Stimulated activated CD8-positive, alpha-beta memory T cell treated with anti-CD3 and anti-CD28 coated beads, Interleukin-12 subunit alpha, Interleukin-12 subunit beta, amount 100 ng/mL, for 24 hours (primary cell): ENCODE measurements at regions not wholly inside any gene's neighbourhood (a gene's known extent, or its start where the extent isn't known, plus 50 kb on each side); places are given as distances from the start of the nearest gene placed in this dataset.
"Not testable (repeated sequence)": the region's sequence is repeated elsewhere in the genome, so short reads cannot be mapped to it uniquely, and the experiment has no call there.

Experiments used
- DNase-seq: peaks from one replicate; pipeline ENCODE4 v3.0.0-alpha.2; 2020; ENCODE audit errors: extremely low read depth

DNA sequence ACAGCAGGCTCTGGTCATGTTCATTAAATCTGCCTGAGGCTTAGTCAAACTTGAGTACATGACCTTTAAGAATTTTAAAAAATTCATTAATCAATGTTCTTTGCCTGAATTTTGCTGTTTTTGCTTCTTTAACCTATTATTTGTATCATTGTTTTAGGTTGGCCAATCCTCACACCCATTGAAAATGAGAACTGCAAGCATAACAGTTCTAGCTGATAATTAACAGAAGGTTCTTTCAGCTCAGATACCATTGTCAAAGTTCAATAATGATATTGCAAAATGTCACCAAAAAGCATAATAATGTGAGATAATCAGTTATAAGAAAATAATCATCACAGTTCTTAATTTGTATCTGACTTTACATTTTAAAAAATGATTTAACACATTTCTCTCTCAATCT, 583.1 kb downstream of the TFAP2A start:
- no peak for DNase-seq

DNA sequence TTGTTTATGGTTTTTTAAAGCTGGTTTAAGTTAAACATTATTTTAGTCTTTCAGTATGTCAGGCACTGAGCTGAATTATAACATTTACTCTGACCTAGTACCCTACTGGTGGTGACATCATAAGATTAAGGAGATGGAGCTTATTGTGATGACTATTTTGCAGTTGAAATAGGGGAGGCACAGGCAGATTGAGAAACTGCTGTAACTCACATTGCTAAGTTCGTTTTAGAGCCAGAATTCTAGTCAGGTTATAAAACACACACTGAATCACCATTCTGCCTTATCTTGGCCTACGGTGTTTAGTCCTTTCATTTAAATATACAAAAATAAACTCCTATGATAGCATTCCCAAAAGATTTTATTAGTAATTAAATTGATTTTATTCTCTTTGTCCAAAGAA, 584.1 kb downstream of the TFAP2A start:
- no peak for DNase-seq

DNA sequence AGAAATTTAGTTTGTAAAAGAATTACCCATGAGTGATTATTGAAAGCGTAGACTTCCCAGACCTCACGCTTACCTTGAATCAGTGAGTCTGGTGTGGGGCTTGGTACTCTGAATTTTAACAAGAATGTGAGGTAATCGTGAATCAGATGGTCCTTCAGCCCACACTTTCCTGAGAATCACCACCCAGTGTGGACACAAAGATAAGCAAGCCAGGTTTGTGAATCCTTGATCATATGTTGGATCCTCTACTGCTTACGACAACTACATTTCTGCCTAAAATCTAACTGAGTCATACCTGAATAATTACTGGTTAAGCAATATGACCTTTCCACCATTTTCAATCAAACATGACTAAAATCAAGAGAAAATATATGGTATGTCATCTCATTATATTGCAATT, 589.3 kb downstream of the TFAP2A start:
- DNase-seq, result no peak

DNA sequence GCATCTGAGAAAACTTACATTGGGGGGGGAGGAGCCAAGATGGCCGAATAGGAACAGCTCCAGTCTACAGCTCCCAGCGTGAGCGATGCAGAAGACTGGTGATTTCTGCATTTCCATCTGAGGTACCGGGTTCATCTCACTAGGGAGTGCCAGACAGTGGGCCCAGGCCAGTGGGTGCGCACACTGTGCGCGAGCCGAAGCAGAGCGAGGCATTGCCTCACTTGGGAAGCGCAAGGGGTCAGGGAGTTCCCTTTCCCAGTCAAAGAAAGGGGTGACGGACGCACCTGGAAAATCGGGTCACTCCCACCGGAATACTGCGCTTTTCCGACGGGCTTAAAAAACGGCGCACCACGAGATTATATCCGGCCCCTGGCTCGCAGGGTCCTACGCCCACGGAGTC, 604.1 kb downstream of the TFAP2A start:
- not testable (repeated sequence) for DNase-seq

GRCh38 chr6:9810286-9810685, 604.6 kb downstream of the TFAP2A start:
- DNase-seq, result no peak

DNA sequence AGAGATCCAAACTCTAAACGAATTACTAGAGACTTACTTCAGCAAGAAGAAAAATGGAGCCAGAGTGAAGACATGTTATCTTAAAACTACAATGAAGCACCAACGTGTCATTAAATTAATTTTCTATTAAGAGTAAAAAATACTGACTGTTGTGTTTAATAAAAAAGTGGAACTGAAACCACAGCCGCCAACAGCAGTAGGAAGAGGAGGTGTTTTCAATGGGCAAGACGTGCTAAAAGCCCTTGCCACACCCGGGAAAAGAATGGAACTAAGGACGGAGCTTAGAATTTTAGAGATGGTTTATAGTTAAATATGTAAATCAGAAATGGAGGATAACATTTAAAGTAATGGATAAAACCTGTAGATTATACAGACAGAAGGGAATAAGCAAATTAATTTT, 608.7 kb downstream of the TFAP2A start:
- DNase-seq, result no peak

DNA sequence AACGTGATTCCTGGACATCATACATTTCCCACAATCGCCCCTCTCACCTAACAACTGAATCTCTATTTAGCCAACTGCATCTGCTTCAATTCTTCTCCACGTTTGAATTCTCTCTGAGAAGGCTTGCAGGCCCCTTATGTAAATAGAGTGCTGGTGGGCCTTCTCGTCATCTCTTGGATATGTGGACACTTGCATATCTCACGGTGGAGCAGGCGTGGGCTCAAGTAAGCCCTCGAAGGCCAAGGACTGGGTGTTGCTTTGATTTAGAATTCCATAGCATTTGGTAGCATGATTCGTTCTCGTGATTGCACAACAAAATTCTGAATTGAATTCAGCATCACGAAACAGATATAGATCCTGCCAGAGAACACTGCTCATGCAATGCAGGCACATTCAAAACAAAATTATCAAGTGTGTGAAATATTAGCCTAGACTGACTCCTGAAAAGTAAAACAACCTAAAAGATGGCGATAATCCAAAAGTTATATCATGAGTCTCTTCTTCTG, 613.6 kb downstream of the TFAP2A start:
- DNase-seq, result no peak

GRCh38 chr6:9799582-9799981, 615.3 kb downstream of the TFAP2A start:
- no peak for DNase-seq

DNA sequence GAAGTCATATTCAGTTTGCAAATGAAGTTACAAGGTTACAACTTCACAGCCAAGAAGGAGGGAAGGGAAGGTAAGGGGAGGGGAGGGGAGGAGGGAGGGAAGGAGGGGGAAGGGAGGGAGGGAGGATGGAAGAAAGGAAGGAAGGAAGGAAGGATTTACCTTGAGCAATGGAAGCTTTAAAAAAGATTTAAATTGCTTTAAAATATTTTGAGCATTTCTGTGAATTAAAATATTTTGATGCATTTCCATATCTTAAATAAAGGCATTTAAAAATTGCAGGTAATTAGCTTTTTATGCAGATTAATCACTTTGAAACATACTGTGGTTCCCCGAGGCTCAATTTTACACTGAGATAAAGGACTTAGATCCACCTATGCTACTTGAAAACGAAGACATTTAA, 618.0 kb downstream of the TFAP2A start:
- no peak for DNase-seq

GRCh38 chr6:9795880-9796279, 619.0 kb downstream of the TFAP2A start:
- no peak for DNase-seq

- no peak for DNase-seq
Measured at GRCh38 chr6:9789201-9789600, 625.7 kb downstream of the TFAP2A start.

- no peak for DNase-seq
Measured at GRCh38 chr6:9784786-9785185, 630.1 kb downstream of the TFAP2A start.

DNA sequence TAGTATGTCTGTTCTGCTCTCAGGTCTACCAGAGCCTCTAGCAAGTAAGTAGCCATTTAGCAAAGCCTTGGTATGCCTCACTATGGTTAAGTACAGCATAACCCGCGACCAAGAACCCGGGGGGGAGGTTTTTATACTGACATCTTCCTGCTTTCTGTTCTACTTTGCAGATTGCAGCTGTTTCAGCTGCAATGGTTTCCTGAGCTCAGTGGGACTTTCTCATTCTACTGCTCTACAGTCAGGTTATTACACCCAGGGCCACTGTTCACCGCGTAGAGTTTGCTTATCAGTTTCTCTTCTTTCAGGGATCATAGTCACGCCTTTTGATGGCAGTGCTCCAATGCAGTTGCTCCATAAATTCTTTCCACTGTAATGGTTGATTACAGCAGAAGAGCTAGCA, 631.3 kb downstream of the TFAP2A start:
- DNase-seq, result no peak

DNA sequence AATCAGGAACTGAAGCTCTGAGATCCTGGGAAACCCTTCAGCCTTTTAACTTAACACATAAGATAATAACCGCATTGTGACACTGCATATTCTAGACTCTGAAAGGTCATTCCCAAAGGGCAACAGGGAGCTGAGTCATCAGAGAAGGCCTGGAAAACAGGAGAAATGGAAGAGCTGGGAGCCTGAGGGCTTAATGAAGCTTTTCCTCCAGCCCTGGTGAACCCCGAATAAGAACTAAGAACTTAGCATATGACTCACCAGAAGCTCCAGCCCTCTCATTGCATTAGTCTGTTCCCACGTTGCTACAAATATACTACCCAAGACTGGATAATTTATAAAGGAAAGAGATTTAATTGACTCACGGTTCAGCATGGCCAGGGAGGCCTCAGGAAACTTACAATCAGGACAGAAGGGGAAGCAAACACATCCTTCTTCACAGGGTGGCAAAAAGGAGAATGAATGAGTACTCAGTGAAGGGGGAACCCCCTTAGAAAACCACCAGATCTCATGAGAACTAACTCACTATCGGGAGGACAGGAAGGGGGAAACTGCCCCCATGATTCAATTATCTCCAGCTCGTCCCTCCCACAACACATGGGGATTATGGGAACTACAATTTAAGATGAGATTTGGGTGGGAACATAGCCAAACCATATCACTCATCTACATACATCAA, 648.5 kb downstream of the TFAP2A start:
- no peak for DNase-seq

- DNase-seq, result no peak
Measured at GRCh38 chr6:9761220-9761619, 653.7 kb downstream of the TFAP2A start.

GRCh38 chr6:9754515-9754914, 660.4 kb downstream of the TFAP2A start:
- DNase-seq, result no peak

GRCh38 chr6:9745966-9746365, 668.9 kb downstream of the TFAP2A start:
- DNase-seq, result no peak

DNA sequence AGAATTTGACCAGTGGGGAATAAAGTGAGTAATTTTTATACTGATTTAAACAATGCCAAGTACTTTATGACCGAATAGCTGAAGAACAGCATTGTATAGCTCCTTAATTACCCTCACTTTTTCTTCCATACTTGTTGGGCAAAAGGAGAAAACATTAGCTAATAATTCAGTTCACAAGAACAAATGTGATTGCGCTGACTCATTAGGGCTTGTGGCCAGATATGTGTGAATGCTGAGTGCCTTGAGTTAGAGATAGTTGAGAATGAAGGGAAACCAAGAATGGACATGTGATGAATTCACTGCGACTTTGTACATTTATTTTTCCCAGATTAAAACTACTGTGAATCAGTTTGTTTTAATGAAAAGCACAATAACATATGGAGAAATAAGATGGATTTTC, 669.4 kb downstream of the TFAP2A start:
- DNase-seq, result no peak

DNA sequence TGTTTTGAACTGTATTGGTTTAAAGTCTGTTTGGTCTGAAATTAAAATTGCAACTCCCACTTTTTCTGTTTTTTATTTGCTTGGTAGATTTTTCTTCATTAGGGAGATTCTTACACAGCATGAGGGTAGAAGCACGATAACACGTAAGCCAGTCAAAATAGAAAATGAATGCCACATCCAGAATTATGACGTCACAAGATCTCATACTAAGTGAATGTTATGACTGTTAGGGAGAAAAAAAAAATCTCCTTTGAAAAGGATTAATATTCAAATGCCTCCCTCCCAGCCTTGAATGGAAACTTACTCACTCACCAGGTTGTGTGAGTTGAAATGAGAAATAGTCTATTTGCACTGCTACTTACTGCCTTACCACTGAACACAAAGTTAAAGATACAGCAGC, 670.8 kb downstream of the TFAP2A start:
- DNase-seq, result no peak

DNA sequence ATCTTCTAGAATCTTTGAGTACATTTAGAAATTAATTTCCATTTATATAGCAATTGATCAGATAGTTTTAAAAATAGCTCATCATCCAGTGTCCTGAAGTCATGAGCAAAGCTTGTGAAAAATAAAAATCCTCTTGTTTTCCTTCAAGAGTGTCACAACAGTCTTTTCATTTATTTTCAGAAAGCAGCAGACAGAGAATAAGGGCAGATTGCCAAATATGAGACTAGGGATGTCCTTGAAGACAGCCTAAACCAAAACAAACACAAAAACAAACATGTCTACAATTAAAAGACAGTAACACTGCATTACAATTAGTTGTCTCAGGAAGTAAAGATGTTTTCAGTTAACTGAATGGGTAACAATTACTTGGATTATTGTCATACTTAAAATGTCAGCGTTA, 682.8 kb downstream of the TFAP2A start:
- DNase-seq, result no peak

- not testable (repeated sequence) for DNase-seq
Measured at GRCh38 chr6:9725776-9726175, 689.1 kb downstream of the TFAP2A start.

DNA sequence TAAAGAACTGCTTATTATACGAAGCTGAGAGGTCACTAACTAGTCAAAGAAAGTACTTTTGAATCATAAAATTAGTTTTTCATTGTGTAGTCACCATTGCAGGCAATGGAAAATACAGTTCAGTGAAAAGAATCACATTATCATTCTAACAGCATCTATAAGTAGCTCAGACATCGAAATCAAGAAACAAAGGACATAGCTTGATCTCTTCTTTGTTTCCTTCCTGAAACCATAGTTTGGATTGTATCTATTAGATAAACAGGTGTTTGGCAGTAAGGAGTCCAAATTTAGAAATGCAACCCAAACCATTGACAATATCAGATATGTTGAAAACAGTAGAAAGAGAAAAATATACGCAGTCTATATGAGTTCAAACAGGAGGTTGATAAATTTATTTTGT, 697.3 kb downstream of the TFAP2A start:
- no peak for DNase-seq

- DNase-seq, result no peak
Measured at GRCh38 chr6:9711365-9711764, 703.5 kb downstream of the TFAP2A start.

DNA sequence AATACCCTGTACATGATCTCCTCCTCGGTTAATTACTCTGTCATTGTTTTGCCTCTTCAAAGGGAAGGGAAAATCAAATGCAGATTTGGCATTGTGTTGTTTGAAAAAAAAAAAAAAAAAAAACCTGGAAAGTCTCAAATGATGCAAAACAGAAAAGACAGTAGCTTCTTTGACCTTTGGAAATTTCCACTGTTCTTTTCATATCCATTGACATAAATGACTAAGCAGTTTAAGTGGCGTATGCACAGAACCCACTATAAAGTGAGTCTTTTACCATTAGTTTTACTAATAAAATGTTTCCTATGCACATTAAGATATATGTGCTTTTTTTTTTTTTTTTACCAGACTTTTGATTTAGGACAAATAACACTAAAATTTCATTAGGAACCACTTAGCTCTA, 704.3 kb downstream of the TFAP2A start:
- DNase-seq, result no peak
